Ammon's horn (tissue), 1 donor: ENCODE measurements at regions not wholly inside any gene's neighbourhood (a gene's known extent, or its start where the extent isn't known, plus 50 kb on each side); places are given as distances from the start of the nearest gene placed in this dataset.

ENCODE experiments used
- DNase-seq: peaks from one replicate; pipeline ENCODE4 v3.0.0-alpha.2; 2016; ENCODE audit warnings: low spot score

GRCh38 chr4:53688186-53688790 lies 97.0 kb upstream of the LNX1 start:
- DNase-seq: peak; percentile 62

DNA sequence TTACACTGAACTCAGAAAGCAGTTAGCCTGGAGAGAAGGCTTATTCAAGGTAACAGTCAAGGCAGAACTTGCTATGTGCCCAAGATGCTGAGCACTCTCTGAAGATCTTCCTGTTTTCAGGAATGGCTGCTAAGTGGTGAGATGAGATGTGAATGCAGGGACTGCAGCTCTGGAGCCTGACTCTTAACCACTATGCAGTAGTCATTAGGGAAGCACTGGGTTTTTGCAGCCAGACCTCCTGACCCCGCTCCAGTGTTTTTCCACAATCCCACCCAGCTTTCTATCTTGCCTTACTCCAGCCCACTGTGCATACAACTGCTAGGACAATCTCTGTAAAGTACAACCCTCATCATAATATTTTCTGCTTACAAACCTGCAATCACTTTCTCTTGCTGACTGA lies 95.2 kb upstream of the LNX1 start:
- no peak for DNase-seq

DNA sequence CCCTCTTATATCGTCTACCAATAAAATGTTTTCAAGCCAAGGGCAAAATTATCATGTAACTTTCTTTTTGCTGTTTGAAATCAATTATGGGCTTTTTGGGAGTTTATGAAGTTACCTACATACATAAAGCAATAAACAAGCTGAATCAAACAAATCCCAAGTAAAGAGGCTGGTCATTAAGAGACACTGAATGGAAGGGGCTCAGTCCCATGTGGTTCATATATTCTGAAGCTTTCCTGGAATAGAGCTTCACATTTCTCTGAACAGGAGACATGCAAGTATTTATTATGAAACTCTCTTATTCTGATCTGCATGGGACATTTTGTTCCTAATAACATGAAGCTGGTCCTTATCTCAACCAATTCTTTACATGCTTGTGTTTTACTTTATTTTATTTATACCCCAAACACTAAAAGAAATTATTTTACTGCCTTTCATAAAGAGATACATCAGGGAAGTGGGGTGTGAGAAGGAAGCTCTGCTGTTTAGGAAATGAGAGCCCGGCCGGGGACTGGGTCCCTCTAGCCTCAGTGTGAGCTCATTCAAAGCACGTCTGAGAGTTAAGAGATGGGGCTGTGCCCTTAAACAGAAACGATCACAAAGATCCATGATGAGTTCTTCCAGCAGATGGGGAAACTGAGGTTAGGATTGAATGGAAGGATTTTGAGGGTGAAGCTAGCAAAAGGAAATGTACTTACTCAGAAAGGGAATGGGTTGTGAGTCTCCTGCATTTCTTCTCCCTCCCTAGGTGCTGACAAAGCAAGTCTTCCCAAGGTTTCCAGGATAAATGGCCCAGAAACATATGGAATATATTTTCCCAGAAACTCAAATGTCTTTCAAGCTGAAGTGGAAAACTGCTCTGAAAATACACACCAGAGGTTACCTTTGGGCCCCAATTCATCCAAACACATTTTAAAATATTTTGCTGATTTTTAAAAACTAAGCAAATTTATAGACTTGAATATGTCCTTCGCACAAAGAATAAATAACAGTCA lies 93.1 kb upstream of the LNX1 start:
- no peak for DNase-seq

- DNase-seq: no peak
These were observed 91.6 kb upstream of the LNX1 start for GRCh38 chr4:53682908-53683307.

DNA sequence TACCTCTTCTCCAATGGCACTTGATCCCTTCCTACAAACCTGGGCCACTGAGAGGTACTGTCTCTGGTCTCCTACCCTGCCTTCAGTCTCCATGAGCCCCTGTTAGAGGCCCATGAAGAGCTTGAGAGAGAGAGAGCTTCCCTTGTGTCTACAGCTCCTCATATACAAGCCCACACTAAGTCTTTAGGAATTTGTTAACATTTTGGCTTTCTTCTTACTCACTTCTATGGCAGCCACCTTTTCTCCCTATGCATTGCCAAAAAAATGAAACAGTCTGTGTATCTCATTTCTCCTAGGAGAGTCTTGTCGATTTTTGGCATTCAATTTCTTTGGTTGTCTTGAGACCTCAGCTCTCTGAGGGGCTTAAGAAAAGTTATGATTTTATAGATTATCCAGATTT lies 90.9 kb upstream of the LNX1 start:
- no peak for DNase-seq

GRCh38 chr4:53680598-53680997 lies 89.3 kb upstream of the LNX1 start:
- no peak for DNase-seq

DNA sequence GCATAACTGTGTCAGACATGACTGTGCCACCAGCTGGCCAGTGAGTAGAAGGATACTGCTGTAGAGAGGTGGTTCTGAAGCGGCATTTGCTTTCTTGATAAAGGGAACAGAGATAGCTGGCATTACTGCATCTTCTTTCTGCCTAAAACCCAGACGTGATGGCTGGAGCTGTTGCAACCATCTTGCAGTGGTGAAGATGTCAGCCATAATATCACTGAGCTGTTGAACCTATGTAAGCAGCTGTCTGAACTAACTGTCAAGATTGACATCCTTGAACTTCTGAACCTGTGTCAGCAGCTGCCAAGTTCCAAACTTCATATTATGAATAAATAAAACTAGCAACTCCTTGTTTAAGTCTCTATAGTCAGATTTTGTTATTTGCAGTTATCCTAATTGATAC lies 88.9 kb upstream of the LNX1 start:
- DNase-seq: no peak

GRCh38 chr4:53676402-53676871 lies 85.2 kb upstream of the LNX1 start:
- no peak for DNase-seq

DNA sequence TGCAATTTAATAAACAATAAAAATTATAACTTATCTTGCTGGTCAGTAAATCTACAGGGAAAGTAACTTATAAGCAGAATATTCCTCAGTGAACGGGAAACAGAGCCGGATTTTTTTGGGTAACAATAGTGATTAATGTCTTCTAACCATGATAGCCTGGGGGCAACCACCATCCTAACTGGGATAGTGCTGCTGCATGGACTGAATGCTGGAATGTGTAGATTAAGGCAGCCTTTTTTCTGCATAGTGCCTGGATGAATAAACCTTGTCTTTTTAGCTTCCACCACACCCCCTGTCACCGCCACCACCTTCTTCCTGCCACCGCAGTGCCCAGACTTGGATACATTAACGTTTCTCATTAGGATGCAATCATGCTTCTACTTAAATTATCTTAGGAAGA lies 83.6 kb upstream of the LNX1 start:
- no peak for DNase-seq

DNA sequence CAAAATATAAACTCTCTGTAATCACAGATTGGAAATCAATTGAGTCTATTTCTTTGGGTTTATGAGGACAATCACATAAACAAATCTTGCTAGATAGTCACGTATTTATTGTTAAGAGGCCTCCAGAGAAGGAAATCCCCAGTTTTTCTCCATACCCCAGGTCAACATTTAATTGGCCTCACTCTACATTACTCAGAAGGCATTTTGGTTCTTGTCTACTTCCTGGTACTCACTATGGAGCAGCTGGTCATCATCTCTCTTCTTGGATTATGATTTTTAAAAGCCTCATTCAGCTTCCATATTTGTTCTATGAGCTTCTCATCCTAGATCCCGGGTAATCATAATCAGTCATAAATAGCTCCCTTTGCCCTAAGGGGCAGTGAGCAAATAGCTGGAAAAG lies 81.6 kb upstream of the LNX1 start:
- no peak for DNase-seq

- no peak for DNase-seq
These were observed 80.5 kb upstream of the LNX1 start for GRCh38 chr4:53671757-53672156.

DNA sequence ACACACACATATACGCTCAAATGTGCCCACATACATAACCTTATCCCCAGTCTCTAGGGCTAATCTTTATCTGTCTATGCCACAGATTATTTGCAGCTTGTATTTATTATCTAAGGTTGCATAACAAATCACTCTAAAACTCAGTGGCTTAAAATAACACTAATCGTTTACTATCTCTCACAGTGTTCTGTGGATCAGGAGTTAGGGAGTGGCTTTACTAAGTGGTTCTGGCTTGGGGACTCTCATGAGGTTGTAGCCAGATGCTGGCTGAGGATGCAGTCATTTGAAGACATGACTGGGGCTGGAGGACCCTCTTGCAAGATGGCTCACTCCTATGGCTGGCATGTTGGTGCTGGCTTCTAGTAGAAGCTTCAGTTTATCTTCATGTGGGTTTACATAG lies 68.5 kb upstream of the LNX1 start:
- no peak for DNase-seq

GRCh38 chr4:53659112-53659511 lies 67.8 kb upstream of the LNX1 start:
- no peak for DNase-seq

DNA sequence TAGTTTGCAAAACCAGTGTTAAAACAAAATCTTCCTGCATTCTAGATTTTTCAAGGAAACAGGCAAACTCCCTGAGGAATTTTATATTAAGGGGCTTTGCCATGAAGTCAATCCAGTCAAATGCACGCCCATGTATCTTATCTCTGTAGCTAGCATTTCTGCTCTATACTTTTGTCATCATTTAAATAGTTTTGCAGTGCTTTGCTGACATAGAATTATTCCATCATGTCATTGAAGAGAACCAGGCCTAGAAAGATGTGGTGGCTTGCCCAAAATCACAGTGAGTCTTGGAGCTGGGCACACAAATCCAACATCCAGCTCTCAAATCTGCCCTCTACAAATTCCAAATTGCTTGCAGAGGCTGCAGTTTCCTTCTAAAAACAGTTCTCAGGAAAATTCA lies 66.7 kb upstream of the LNX1 start:
- no peak for DNase-seq

GRCh38 chr4:53656421-53656981 lies 65.2 kb upstream of the LNX1 start:
- no peak for DNase-seq

DNA sequence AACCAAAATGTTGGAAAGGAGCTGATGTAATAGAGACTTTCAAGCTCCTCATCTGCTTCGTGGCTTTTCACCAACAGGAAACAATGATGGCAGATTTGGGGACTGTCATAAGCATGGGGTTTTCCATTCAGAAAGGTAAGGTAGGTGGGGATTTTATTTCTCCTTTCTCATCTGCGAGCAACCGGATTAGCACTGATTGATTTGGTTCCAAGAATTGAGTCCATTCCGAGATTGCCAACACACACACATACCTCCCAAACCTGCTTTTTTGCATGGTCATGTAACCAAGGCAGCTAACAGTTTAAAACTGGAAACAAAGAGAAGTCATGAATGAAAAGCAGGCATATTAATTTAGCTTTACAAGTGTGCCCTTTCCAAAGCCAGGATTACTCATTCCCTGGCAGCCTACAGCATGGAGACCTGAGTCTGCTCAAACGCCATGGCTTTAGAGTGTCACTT lies 63.0 kb upstream of the LNX1 start:
- peak; percentile 10 for DNase-seq

GRCh38 chr4:53653484-53654053 lies 62.3 kb upstream of the LNX1 start:
- no peak for DNase-seq

- DNase-seq: no peak
These were observed 60.0 kb upstream of the LNX1 start for GRCh38 chr4:53651156-53651735.

DNA sequence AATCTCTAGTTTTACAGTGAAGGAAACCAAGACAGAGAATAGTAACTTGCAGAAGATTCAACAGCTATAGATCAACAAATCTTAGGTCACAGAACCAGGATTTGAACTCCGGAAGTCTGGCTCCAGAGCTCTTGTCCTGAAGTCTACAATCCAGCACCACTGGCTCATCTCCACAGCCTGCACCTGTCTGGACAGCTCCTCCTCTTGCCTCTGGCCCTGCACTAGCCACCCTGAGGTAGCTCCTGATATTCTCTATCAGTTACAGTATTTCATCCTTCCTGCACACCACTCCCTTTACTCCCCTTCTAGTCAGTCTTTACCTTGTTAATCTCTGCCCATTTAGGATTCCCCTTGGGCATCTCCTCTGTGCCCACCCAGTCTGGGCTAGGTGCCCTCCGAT lies 58.1 kb upstream of the LNX1 start:
- DNase-seq: no peak

DNA sequence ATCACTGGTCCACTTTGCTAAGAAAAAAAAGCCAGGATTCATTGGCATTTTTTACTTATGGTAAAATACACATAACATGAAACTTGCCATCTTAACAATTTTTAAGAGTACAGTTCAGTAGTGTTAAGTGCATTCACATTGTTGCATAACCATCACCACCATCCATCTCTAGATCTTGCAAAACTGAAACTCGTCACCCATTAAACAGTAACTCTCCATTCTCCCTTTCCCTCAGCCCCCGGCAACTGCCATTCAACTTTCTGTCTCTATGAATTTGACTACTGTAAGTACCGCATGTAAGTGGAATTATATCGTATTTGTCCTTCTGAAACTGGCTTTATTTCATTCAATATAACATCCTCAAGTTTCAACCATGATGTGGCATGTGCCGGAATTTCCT lies 56.3 kb upstream of the LNX1 start:
- no peak for DNase-seq

GRCh38 chr4:53646795-53647194 lies 55.5 kb upstream of the LNX1 start:
- no peak for DNase-seq

DNA sequence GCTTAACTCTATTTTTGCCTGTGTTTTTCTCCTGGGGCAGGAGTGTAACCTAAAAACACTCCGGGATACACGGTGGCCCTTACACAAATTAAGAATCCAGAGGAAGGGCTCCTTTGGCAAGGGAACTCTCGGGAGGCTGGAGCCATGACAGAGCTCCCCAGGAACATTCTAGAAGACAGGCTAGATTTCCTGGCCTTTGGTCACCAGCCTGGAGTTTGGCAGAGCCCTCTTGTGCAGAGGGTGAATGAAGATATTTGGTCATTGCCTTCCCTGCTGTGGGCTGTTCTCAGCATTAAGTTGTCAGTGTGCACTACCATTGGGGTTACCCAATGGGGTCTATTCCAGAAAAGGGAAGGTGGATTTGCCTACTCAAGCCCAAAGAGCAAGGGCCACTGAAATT lies 53.8 kb upstream of the LNX1 start:
- no peak for DNase-seq
